Sigmoid colon (tissue), 4 donors: ENCODE measurements at regions not wholly inside any gene's neighbourhood (a gene's known extent, or its start where the extent isn't known, plus 50 kb on each side); places are given as distances from the start of the nearest gene placed in this dataset.
"Not testable (repeated sequence)": the region's sequence is repeated elsewhere in the genome, so short reads cannot be mapped to it uniquely, and the experiment has no call there.

ENCODE experiments used
- CTCF ChIP-seq, 4 experiments: fragments of 450-650 bp in 3 of 4; fragments of 200-600 bp in 1 of 4; IDR thresholded peaks; one replicate each; pipeline ENCODE4 v1.5.1; 2016 to 2019; ENCODE audit warnings: antibody characterized with exemption in 4 of 4, mild to moderate bottlenecking in 3 of 4, moderate library complexity in 2 of 4
- POLR2A ChIP-seq, 2 donors: fragments of 450-650 bp; IDR thresholded peaks; one replicate each; pipeline ENCODE4 v1.6.1; 2016; ENCODE audit warnings: antibody characterized with exemption in 2 of 2, mild to moderate bottlenecking in 2 of 2, moderate library complexity in 2 of 2
- POLR2AphosphoS5 ChIP-seq, 4 donors: sonication (generic); formaldehyde crosslinking; IDR thresholded peaks; one replicate each; pipeline ENCODE4 v1.6.1; 2017; ENCODE audit warnings: antibody characterized with exemption in 4 of 4

GRCh38 chr7:76807588-76808100 is 180.6 kb upstream of the POMZP3 start:
- not testable (repeated sequence) for TF ChIP-seq CTCF, POLR2AphosphoS5, POLR2A (IDR thresholded peaks at IDR 0.05)
